Heart right ventricle (tissue), 16 donors: ENCODE measurements at regions not wholly inside any gene's neighbourhood (a gene's known extent, or its start where the extent isn't known, plus 50 kb on each side); places are given as distances from the start of the nearest gene placed in this dataset.

Experiments used
- ATAC-seq, 8 donors: fragments of 200-7000 bp; cut with Tn5 transposase; one replicate each; pipeline ENCODE4 v1.9.1; 2020; ENCODE audit warnings: mild to moderate bottlenecking in 8 of 8, moderate library complexity in 8 of 8, moderate number of reproducible peaks in 1 of 8
- DNase-seq, 2 donors: peaks; one replicate each; pipeline ENCODE4 v3.0.0-alpha.2; 2020
- H3K27ac ChIP-seq, 10 donors: fragments of 200-600 bp; sonication (generic) in 2 of 10; one replicate each; pipeline versions ENCODE4 v1.5.0 to v1.8.0; 2020 to 2022; ENCODE audit warnings: mild to moderate bottlenecking in 3 of 10
- H3K27me3 ChIP-seq, 7 donors: fragments of 200-600 bp; one replicate each; pipeline ENCODE4 v1.8.0; 2021 to 2022; ENCODE audit warnings: mild to moderate bottlenecking in 2 of 7
- H3K36me3 ChIP-seq, 9 donors: fragments of 200-600 bp; sonication (generic) in 1 of 9; one replicate each; pipeline versions ENCODE4 v1.5.0 to v1.8.0; 2020 to 2022; ENCODE audit warnings: mild to moderate bottlenecking in 2 of 9
- H3K4me1 ChIP-seq, 9 donors: fragments of 200-600 bp; sonication (generic) in 1 of 9; one replicate each; pipeline versions ENCODE4 v1.5.0 to v1.8.0; 2020 to 2022; ENCODE audit warnings: mild to moderate bottlenecking in 4 of 9
- H3K4me3 ChIP-seq, 10 donors: fragments of 200-600 bp; sonication (generic) in 2 of 10; one replicate each; pipeline versions ENCODE4 v1.5.0 to v1.8.0; 2020 to 2022; ENCODE audit warnings: mild to moderate bottlenecking in 7 of 10, moderate library complexity in 2 of 10
- H3K9me3 ChIP-seq, 11 donors: fragments of 200-600 bp in 10 of 11; sonication (generic) in 2 of 11; one replicate each; pipeline versions ENCODE4 v1.5.0 to v1.8.0; 2013 to 2022; ENCODE audit warnings: mild to moderate bottlenecking in 2 of 11, control low read depth in 1 of 11, moderate library complexity in 1 of 11
- WGBS, 2 donors: extraction: QIAGEN DNeasy Blood & Tissue Kit; methylation state at CpG; one replicate each; pipeline ENCODE4 v1.1.7; 2013; ENCODE audit warnings: inconsistent platforms in 1 of 2; 5-methylcytosine and 5-hydroxymethylcytosine counted together
- intact Hi-C, 10 donors: fragments of 100-400 bp; cut with DNase I; formaldehyde crosslinking; loops; one replicate each; pipeline versions ENCODE4 v1.11.1 to v1.14.2; 2022
- TF ChIP-seq, protein P1 (sequence below), 9 donors: fragments of 200-600 bp; sonication (generic) in 2 of 9; IDR thresholded peaks; one replicate each; pipeline versions ENCODE4 v1.5.0 to v1.8.0; 2021 to 2022; ENCODE audit warnings: antibody characterized with exemption in 9 of 9, mild to moderate bottlenecking in 5 of 9, moderate library complexity in 1 of 9
- donor health status: Arrhythmogenic right ventricular cardiomyopathy.
- donor health status: ischemic (EF 13 %, LVEDD 7.1; RV severe dilation, severe dysfunction).
- donor health status: healthy with polysubstance abuse.
- donor health status: DM: no; HTN: yes; CAD: no.
- donor health status: DM: no; HTN: no; CAD: no.
- donor health status: ischemic (EF 25% LVEDD 6.9; RV normal size, moderate dysfunction).
- donor health status: ischemic (EF 25% LVEDD 5.7; RV mildly dilated, moderate dysfunction).
- donor health status: healthy.
- donor health status: DM: yes; HTN: yes; CAD: no.
- donor health status: Ischemic cardiomyopathy.
- donor health status: ischemic (EF 35%, LVEDD 5.7; RV mildly dilated, moderate dysfunction).
- donor health status: nonischemic (EF 11% LVEDD 7.7; RV severe dilation, severe dysfunction).
- donor health status: DM: yes; HTN: yes; CAD: no.
- donor health status: PGD.
- donor health status: ischemic (EF 29% LVEDD 5.4; RV normal size, mild dysfunction).
- donor health status: nonischemic (EF 23%, LVEDD 6.1; RV moderate dilation, normal function).

DNA sequence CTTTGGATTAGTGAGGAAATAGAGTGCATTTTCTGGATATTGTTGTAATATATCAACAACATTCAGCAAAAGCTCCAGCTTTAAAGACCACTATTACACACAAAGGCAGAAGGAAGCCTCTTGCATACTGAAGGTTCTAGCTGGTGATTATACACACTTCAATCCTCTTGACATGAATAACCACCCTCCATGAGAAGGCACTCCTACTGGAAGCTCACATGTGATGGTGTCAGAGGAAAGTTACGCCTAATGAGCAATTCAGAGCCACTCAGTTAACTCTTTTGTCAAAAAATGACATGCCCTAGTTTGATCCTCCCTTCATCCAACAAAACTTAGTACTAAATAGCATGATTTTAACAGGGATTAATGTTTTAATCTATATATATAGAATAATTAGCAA lies 124.6 kb upstream of the LYSMD4 start:
- no peak for ATAC-seq
- no peak overlapping the region for H3K27ac ChIP-seq
- TF ChIP-seq, protein P1, sequence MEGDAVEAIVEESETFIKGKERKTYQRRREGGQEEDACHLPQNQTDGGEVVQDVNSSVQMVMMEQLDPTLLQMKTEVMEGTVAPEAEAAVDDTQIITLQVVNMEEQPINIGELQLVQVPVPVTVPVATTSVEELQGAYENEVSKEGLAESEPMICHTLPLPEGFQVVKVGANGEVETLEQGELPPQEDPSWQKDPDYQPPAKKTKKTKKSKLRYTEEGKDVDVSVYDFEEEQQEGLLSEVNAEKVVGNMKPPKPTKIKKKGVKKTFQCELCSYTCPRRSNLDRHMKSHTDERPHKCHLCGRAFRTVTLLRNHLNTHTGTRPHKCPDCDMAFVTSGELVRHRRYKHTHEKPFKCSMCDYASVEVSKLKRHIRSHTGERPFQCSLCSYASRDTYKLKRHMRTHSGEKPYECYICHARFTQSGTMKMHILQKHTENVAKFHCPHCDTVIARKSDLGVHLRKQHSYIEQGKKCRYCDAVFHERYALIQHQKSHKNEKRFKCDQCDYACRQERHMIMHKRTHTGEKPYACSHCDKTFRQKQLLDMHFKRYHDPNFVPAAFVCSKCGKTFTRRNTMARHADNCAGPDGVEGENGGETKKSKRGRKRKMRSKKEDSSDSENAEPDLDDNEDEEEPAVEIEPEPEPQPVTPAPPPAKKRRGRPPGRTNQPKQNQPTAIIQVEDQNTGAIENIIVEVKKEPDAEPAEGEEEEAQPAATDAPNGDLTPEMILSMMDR (IDR thresholded peaks at IDR 0.05) = no peak
- intact Hi-C loops = no loop called here
- H3K36me3 ChIP-seq = no peaks in the 10 kb centered on the region
- H3K27me3 ChIP-seq = no peaks in the 10 kb centered on the region
- H3K4me1 ChIP-seq = no peaks in the 10 kb centered on the region
- DNase-seq = no peak
- no peak overlapping the region for H3K4me3 ChIP-seq
- H3K9me3 ChIP-seq = no peaks in the 10 kb centered on the region
- 98 to 100% methylated on average over 1 of the region's 1 CpG for WGBS, 2 donors

DNA sequence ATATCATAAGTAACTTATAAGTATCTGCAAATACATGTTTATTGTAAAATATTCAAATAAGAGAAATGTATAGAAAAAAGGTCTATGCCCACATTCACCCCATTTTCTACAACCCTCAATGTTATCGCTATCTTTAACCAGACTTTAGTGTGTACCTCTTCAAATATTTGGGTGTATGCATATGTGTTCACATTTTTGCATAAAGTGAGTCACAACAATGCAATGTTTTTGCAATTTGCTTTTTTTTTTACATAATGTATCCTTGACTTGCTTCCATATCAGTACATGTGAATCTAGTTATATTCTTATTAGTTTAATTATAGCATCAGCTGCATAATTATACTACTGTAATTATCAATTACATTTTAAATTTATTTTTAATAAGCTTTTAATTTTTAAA lies 117.3 kb upstream of the LYSMD4 start:
- Histone ChIP-seq H3K4me1 (no peaks in the 10 kb centered on the region), H3K36me3 (no peaks in the 10 kb centered on the region), H3K9me3 (no peaks in the 10 kb centered on the region), H3K4me3 (no peak overlapping the region), H3K27me3 (no peaks in the 10 kb centered on the region), H3K27ac (no peak overlapping the region)
- ATAC-seq (no peak), DNase-seq (no peak)
- TF ChIP-seq, protein P1 (IDR thresholded peaks at IDR 0.05) = no peak
- intact Hi-C loops = no loop called here
- 99 to 100% methylated on average over 1 of the region's 1 CpG for WGBS, 2 donors

DNA sequence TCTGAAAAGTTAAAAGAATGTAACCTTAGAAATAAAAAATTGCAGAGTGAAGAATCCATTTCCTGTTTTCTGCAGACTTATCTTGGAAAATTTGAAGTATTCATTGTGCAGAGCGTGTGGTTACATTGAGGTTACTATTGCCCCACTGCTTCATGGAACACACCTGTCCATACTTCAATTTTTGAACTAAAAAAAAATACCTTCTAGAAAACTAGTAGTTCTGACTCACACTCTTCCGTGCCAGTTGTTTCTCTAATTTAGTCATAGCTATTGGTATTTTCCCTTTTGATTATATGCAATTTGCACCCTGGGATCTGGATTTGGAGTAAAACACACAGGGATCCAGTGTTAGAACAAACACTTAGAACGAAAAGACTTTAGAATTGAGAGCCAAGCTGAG lies 111.8 kb upstream of the LYSMD4 start:
- no peak overlapping the region for H3K27ac ChIP-seq
- H3K4me1 ChIP-seq = no peaks in the 10 kb centered on the region
- intact Hi-C loops = no loop called here
- no peak for DNase-seq
- TF ChIP-seq, protein P1 (IDR thresholded peaks at IDR 0.05) = no peak
- no peaks in the 10 kb centered on the region for H3K27me3 ChIP-seq
- WGBS, 2 donors = 82 to 83% methylated on average over 3 of the region's 3 CpGs
- ATAC-seq = no peak
- H3K36me3 ChIP-seq = no peaks in the 10 kb centered on the region
- no peaks in the 10 kb centered on the region for H3K9me3 ChIP-seq
- no peak overlapping the region for H3K4me3 ChIP-seq

DNA sequence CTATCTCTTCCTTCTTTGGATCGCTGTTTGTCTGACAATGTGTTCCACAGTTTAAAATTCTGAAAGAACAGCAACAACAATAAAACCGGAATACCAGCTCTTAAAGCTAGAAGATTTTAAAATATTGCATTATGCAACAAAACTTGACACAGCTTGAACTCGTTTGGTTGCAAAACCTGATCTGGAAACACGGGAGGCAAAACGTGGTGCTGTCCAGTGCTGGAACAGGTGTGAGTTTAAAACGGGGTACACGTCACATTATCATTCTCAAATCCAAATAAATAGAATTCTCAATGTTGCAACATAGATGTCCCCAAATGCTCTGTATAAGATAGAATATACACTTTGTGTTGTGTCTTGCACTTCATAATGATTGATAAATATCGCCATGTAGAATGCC lies 110.9 kb upstream of the LYSMD4 start:
- no peak overlapping the region for H3K27ac ChIP-seq
- no peaks in the 10 kb centered on the region for H3K36me3 ChIP-seq
- TF ChIP-seq, protein P1 (IDR thresholded peaks at IDR 0.05) = no peak
- H3K27me3 ChIP-seq = no peaks in the 10 kb centered on the region
- no peak overlapping the region for H3K4me3 ChIP-seq
- no peaks in the 10 kb centered on the region for H3K9me3 ChIP-seq
- intact Hi-C loops = no loop called here
- H3K4me1 ChIP-seq = no peaks in the 10 kb centered on the region
- no peak for DNase-seq
- no peak for ATAC-seq
- WGBS, 2 donors = 77 to 79% methylated on average over 8 of the region's 8 CpGs

DNA sequence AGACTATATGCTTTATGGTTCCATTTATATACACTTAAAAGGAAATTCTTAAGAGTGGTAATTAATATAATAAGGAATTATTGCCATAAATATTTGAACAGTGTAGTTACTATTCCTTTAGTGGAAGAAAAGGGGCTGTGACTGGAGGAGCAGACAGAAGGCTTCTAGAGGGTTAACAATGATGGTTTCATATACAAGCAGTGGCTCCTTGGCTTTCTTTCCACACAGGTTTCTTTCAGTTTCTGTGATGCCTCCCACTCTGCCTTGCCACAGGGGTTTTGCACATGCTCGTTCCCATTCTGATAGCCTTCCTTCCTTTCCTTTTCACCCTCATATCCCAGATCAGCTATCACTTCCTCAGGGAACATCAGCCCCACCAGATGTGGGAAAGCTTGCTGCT lies 108.8 kb upstream of the LYSMD4 start:
- DNase-seq = no peak
- Histone ChIP-seq H3K27ac (no peak overlapping the region), H3K36me3 (no peaks in the 10 kb centered on the region), H3K4me1 (no peaks in the 10 kb centered on the region), H3K27me3 (no peaks in the 10 kb centered on the region), H3K9me3 (no peaks in the 10 kb centered on the region), H3K4me3 (no peak overlapping the region)
- TF ChIP-seq, protein P1 (IDR thresholded peaks at IDR 0.05) = no peak
- intact Hi-C loops = no loop called here
- ATAC-seq = no peak
- 39 to 69% methylated on average over 1 of the region's 1 CpG for WGBS, 2 donors
